LNCaP clone FGC (cell line): ENCODE measurements at regions not wholly inside any gene's neighbourhood (a gene's known extent, or its start where the extent isn't known, plus 50 kb on each side); places are given as distances from the start of the nearest gene placed in this dataset.
"Not testable (repeated sequence)": the region's sequence is repeated elsewhere in the genome, so short reads cannot be mapped to it uniquely, and the experiment has no call there.

Experiments
- DNase-seq: peaks from one replicate; pipeline ENCODE4 v3.0.0-alpha.2; 2011; ENCODE audit warnings: low read depth
- H3K4me3 ChIP-seq: 2 replicates; pipeline ENCODE4 v1.5.1; 2011; ENCODE audit warnings: mild to moderate bottlenecking, low read depth, low read length, control low read depth
- TF ChIP-seq, protein P1 (sequence below): IDR thresholded peaks from 2 replicates; pipeline ENCODE4 v1.5.1; 2012; ENCODE audit warnings: mild to moderate bottlenecking; ENCODE audit not compliant: control insufficient read depth, insufficient read depth; ENCODE audit errors: extremely low read depth

DNA sequence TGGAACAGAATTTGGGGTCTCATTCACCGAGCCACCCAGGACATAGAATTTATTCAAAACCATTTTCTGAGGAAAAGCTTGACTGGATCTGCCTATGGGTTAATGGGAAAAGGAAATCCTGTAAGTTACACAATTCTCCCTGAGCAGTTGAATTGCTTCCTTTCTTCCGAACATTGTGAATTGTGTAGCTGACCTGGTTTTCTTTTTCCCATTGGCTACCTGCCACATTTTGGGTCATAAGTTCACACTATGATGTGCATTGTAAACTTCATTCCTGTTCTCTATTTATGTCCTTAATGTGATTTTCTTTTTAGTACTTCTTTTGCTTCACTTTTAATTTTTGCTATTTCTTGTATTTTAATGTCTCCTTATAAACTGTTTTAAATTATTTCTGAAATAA is 386.0 kb upstream of the LRRC3B start:
- no peak for DNase-seq
- no peak overlapping the region for H3K4me3 ChIP-seq
- TF ChIP-seq, protein P1, sequence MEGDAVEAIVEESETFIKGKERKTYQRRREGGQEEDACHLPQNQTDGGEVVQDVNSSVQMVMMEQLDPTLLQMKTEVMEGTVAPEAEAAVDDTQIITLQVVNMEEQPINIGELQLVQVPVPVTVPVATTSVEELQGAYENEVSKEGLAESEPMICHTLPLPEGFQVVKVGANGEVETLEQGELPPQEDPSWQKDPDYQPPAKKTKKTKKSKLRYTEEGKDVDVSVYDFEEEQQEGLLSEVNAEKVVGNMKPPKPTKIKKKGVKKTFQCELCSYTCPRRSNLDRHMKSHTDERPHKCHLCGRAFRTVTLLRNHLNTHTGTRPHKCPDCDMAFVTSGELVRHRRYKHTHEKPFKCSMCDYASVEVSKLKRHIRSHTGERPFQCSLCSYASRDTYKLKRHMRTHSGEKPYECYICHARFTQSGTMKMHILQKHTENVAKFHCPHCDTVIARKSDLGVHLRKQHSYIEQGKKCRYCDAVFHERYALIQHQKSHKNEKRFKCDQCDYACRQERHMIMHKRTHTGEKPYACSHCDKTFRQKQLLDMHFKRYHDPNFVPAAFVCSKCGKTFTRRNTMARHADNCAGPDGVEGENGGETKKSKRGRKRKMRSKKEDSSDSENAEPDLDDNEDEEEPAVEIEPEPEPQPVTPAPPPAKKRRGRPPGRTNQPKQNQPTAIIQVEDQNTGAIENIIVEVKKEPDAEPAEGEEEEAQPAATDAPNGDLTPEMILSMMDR = no peak

DNA sequence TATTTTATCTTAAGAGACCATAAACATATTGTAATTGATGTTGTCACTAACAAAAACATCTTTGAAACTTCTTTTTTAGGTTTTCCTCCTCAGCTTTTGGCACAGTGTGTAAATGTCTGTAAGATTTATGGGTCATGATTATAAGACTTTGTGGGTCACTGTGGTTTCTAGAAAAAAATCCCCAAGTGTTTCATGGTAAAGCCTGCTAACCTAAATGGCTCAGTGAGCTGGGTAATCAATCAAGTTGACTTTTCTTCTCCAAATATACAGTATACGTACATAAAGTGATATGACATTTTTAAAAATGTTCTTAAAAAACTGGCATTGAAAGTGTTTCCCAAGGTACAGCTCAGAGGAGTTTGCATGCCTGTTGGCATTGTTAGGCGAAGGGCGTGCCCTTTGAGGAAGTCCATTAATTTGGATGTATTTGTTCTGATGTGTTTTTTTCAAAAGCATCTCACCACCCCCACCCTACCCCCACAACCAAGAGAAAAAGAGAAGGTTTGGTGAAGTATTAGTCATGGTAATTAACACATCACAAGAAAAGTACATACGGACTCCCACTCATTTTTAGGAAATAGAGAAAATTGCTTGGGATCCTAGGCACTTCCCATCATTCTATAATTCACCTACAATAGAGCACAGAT is 385.4 kb upstream of the LRRC3B start:
- H3K4me3 ChIP-seq = no peak overlapping the region
- DNase-seq = no peak
- TF ChIP-seq, protein P1 = no peak

DNA sequence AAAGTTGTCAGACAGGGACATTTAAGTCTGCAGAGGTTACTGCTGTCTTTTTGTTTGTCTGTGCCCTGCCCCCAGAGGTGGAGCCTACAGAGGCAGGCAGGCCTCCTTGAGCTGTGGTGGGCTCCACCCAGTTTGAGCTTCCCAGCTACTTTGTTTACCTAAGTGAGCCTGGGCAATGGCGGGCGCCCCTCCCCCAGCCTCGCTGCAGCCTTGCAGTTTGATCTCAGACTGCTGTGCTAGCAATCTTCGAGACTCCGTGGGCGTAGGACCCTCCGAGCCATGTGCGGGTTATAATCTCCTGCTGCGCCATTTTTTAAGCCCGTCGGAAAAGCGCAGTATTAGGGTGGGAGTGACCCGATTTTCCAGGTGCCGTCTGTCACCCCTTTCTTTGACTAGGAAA is 378.0 kb upstream of the LRRC3B start:
- not testable (repeated sequence) for H3K4me3 ChIP-seq, DNase-seq

DNA sequence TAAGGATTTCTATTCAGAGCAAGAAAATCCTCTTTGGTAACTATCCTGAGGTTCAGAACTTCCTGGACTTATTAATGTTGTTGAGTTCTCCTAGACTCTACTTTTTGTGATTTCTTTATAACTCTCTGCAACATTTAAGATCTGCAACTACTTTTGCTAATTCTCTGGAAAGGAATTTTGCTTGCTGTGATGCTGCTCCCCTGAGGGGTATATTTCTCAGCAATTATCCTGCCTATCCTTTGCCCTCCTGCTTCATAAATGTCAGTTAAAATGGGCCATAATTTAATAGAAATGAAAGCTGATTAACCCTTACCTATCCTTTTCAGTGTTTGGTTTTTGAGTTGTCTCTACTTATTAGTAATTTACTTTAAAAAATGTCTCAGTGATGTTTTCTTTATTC is 377.3 kb upstream of the LRRC3B start:
- TF ChIP-seq, protein P1 = no peak
- DNase-seq = no peak
- H3K4me3 ChIP-seq = no peak overlapping the region

DNA sequence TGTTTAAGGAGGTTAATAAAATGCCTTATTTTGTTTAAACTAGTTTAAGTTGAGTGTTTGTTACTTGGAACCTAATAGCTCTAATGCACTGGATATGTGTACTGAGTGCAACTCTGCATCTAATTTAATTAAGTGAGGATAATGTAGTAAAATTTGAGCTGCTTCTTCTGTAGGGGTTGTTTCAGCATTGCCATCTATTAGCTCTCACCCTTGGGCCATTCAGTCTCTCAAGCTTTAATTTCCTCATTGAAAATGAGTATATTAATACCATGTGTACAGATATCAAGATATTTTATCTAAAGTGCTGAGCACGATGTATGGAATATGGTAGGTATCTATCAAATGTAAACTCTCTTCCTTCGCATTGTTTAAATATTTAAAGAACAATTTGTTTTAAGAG is 375.7 kb upstream of the LRRC3B start:
- TF ChIP-seq, protein P1 = no peak
- DNase-seq = no peak
- no peak overlapping the region for H3K4me3 ChIP-seq

DNA sequence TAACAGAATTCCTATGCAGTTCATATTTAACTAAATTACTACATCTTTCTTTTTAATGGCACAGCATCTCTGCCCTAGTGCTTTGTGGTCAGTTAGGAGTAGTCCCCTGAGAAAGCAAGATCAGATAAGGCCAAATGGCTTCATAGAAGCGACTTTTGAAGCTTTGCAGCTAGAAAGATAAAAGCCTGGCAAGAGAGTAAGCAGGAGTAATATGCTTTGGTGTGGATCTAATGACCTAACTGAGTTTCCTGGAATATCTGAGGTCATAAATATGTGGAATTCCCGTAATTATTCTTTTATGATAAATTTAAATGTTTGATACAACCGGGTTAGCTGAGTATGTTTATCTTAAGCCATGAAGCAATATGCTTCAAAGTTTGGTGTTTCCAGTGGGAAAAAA is 374.9 kb upstream of the LRRC3B start:
- H3K4me3 ChIP-seq = no peak overlapping the region
- TF ChIP-seq, protein P1 = no peak
- no peak for DNase-seq

DNA sequence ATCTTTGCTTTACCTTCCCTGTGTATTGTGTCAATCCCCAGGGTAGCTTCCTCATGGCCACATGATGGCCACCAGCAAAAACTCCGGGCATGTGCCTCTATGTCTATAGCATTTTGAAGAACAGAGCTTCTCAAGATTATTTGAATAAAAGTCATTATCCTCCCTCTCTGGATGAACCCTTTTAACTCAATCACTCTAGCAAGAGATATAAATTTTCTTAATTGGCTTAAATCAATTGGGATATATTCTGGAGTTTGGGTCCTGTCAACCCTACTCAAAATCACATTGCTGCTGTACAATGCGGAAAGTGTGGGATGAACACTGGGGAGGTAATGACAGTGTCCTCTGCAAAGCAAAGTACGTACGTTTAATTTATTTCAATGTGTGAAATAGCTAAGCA is 370.6 kb upstream of the LRRC3B start:
- TF ChIP-seq, protein P1 = no peak
- no peak overlapping the region for H3K4me3 ChIP-seq
- no peak for DNase-seq
